Tibial artery (tissue), 4 donors: ENCODE measurements at regions not wholly inside any gene's neighbourhood (a gene's known extent, or its start where the extent isn't known, plus 50 kb on each side); places are given as distances from the start of the nearest gene placed in this dataset.

Experiments used
- DNase-seq, 2 donors: peaks; one replicate each; pipeline ENCODE4 v3.0.0-alpha.2; 2019
- H3K27ac ChIP-seq, 2 donors: fragments of 200-600 bp; sonication (generic) in 1 of 2; 1 replicate in 1 of 2; 2 replicates in 1 of 2; pipeline ENCODE4 v1.5.1; 2018 to 2019; ENCODE audit warnings: mild to moderate bottlenecking in 1 of 2
- H3K27me3 ChIP-seq, 2 donors: fragments of 200-600 bp; sonication (generic) in 1 of 2; one replicate each; pipeline versions ENCODE4 v1.5.1 to v1.6.0; 2016 to 2019
- H3K36me3 ChIP-seq, 3 donors: fragments of 200-600 bp; sonication (generic) in 2 of 3; one replicate each; pipeline ENCODE4 v1.5.1; 2016 to 2019; ENCODE audit warnings: mild to moderate bottlenecking in 2 of 3
- H3K4me1 ChIP-seq, 4 donors: fragments of 200-600 bp; sonication (generic) in 2 of 4; 1 replicate in 3 of 4; 2 replicates in 1 of 4; pipeline ENCODE4 v1.5.1; 2016 to 2019
- H3K4me3 ChIP-seq, 2 donors: fragments of 200-600 bp; sonication (generic) in 1 of 2; 1 replicate in 1 of 2; 2 replicates in 1 of 2; pipeline ENCODE4 v1.5.1; 2018 to 2019; ENCODE audit warnings: mild to moderate bottlenecking in 2 of 2
- H3K9me3 ChIP-seq, 3 donors: fragments of 200-600 bp; sonication (generic) in 1 of 3; one replicate each; pipeline ENCODE4 v1.5.1; 2016 to 2019
- CTCF ChIP-seq, 2 experiments: fragments of 200-600 bp in 1 of 2; fragments of 450-650 bp in 1 of 2; IDR thresholded peaks; one replicate each; pipeline ENCODE4 v1.5.1; 2017 to 2019; ENCODE audit warnings: antibody characterized with exemption in 2 of 2, mild to moderate bottlenecking in 1 of 2, moderate library complexity in 1 of 2
- intact Hi-C: fragments of 100-400 bp; cut with DNase I; formaldehyde crosslinking; loops from one replicate; pipeline ENCODE4 v1.15.0; 2023; ENCODE audit warnings: low total_unique reads

DNA sequence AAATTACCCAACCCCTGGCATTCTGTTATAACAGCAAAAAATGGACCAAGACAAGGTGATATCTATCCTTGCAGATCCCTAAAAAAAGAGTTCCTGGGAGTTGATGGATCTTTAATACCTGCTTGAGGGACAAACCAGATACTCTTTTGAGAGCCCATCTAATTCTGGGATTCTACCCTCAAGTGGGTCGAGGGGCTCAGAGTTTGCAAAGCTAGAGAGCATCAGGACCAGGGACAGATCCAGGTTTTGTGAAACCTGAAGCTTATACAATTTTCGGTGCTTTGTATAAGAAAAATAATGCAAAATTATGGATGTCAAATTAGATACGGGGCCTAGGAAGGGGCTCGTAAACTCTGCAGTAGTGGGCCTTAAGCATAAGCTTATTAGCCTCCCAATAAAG lies 130.5 kb upstream of the CRHR1 start:
- H3K27me3 ChIP-seq, result peaks cover 0 to 57% of the 10 kb centered on the region in 2 donors
- no peak overlapping the region for H3K4me3 ChIP-seq
- no peak for DNase-seq
- H3K9me3 ChIP-seq, result no peaks in the 10 kb centered on the region
- no peak overlapping the region for H3K27ac ChIP-seq
- no peaks in the 10 kb centered on the region for H3K36me3 ChIP-seq
- no peaks in the 10 kb centered on the region for H3K4me1 ChIP-seq
- intact Hi-C loops, result no loop called here
- TF ChIP-seq CTCF (IDR thresholded peaks at IDR 0.05), result no peak

GRCh38 chr17:45656527-45657181 lies 127.5 kb upstream of the CRHR1 start:
- intact Hi-C loops, result no loop called here
- DNase-seq, result peak in 1 of 2 donors; percentile 11
- Histone ChIP-seq H3K27ac (no peak overlapping the region), H3K36me3 (no peaks in the 10 kb centered on the region), H3K9me3 (no peaks in the 10 kb centered on the region), H3K27me3 (peaks cover 0 to 44% of the 10 kb centered on the region in 2 donors), H3K4me3 (no peak overlapping the region), H3K4me1 (no peaks in the 10 kb centered on the region)
- TF ChIP-seq CTCF (IDR thresholded peaks at IDR 0.05), result no peak

- H3K27ac ChIP-seq, result no peak overlapping the region
- DNase-seq, result peak in 1 of 2 donors; percentile 32
- H3K36me3 ChIP-seq, result no peaks in the 10 kb centered on the region
- H3K9me3 ChIP-seq, result peaks cover 0 to 5% (median 0%) of the 10 kb centered on the region in 3 donors
- peaks cover 0 to 52% of the 10 kb centered on the region in 2 donors for H3K27me3 ChIP-seq
- intact Hi-C loops, result no loop called here
- no peak for TF ChIP-seq CTCF (IDR thresholded peaks at IDR 0.05)
- H3K4me3 ChIP-seq, result no peak overlapping the region
- no peaks in the 10 kb centered on the region for H3K4me1 ChIP-seq
Measured at GRCh38 chr17:45660474-45660873, 123.6 kb upstream of the CRHR1 start.

DNA sequence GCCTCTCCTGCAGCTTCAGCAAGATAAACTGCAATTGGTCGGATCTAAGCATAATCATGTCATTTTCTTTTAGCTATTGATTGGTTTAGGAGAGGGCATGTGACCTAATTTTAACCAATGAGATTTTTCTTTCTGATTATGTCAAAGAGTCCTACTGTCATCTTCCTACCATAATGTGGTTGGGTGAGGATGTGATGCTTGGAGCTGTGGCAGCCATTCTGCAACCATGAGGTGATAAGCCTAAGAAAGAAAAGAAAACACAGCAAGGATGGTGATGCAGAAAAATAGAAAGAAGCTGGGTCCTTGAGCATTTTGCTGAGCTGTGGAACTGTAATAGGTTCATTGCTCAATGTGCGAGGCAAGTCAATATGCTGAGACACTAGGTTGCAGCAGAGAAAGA lies 121.7 kb upstream of the CRHR1 start:
- DNase-seq, result no peak
- H3K4me1 ChIP-seq, result no peaks in the 10 kb centered on the region
- H3K27ac ChIP-seq, result no peak overlapping the region
- TF ChIP-seq CTCF (IDR thresholded peaks at IDR 0.05), result no peak
- H3K9me3 ChIP-seq, result peaks cover 0 to 5% (median 0%) of the 10 kb centered on the region in 3 donors
- H3K36me3 ChIP-seq, result no peaks in the 10 kb centered on the region
- intact Hi-C loops, result no loop called here
- peaks cover 0 to 52% of the 10 kb centered on the region in 2 donors for H3K27me3 ChIP-seq
- no peak overlapping the region for H3K4me3 ChIP-seq

DNA sequence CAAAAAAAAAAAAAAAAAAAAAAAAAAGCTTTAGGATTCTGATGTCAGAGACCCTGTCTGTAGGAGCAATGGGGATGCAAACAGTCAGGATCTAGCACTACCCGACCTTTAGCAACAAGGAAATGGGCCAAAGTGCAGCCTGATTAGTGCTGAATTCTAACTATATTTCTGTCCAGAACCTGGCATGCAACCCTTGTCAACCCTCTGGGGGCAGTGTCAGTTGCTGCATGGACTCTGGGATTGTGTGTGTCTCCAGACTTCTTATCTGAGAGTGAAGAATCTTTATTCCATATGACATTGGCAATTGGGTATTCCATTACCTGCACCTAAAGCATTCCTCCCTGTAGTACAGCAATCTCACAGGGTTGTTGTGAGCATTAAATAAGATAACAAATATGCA lies 120.3 kb upstream of the CRHR1 start:
- Histone ChIP-seq H3K4me3 (no peak overlapping the region), H3K4me1 (no peaks in the 10 kb centered on the region), H3K27me3 (peaks cover 0 to 53% of the 10 kb centered on the region in 2 donors), H3K27ac (no peak overlapping the region), H3K36me3 (no peaks in the 10 kb centered on the region), H3K9me3 (peaks cover 0 to 5% (median 0%) of the 10 kb centered on the region in 3 donors)
- intact Hi-C loops, result no loop called here
- no peak for TF ChIP-seq CTCF (IDR thresholded peaks at IDR 0.05)
- peak in 1 of 2 donors; percentile 16 for DNase-seq
